GM13976 (cell line): ENCODE measurements at regions not wholly inside any gene's neighbourhood (a gene's known extent, or its start where the extent isn't known, plus 50 kb on each side); places are given as distances from the start of the nearest gene placed in this dataset.

Source experiments
- DNase-seq: peaks from one replicate; pipeline ENCODE4 v3.0.0; 2012; ENCODE audit warnings: low spot score
- CTCF ChIP-seq: IDR thresholded peaks from 2 replicates; pipeline ENCODE4 v1.5.1; 2012; ENCODE audit warnings: borderline replicate concordance, mild to moderate bottlenecking; ENCODE audit not compliant: insufficient read depth; ENCODE audit errors: extremely low read depth, missing control alignments, control extremely low read depth
- in situ Hi-C: fragments of 300-500 bp; cut with MboI; formaldehyde crosslinking; loops from one replicate; pipeline ENCODE4 v1.12.0; 2022; ENCODE audit warnings: low sequenced_read_pairs, mixed read lengths, inconsistent platforms; ENCODE audit not compliant: unreplicated experiment

DNA sequence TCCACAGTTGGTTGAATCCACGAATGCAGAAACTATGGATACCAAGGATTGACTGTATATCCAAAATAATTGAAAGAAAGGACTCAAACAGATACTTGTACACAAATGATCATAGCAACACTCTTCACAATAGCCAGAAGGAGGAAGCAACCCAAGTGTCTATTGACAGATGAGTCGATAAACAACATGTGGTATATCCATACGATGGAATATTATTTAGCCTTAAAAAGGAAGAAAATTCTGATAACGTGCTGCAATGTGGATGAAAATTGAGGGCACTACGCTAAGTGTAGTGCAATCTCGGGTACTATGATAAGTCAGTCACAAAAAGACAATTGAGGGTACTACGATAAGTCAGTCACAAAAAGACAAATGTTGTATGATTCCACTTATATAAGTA is 83.6 kb upstream of the CPEB4 start:
- DNase-seq = no peak
- TF ChIP-seq CTCF = no peak
- in situ Hi-C loops = no loop called here

DNA sequence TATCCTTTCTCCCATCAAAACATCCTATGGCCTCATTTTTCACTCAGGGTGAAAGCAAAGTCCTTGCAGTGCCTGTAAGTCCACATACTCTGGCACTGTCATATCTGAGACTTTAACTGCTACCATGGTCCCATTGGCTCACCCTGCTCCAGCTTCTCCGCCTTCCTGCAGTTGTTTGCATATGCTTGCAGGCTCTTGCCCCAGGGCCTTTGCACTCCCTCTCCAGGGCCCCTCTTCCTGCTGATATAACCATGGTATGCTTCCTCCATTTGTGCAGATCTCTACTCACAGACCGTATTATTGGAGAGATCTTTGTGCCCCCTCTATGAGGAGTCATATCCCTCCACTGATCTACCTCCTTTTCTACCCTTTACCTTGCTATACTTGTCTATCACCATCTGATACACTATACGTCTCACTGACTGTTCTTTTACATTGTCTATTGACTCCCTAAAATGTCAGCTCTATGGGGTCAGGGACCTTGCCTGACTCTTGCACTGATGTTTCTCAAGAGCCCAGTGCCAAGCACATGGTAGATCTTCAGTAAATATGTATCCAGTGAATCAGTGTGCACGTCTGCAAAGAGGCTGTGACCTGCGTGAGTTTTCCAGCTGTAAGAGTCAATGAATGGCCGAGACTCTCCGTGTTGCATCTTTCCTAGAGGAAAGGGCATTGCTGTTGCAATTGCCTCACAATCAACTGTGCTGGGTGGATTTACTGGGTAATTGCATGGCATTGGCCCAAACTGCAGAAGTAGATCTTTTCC is 81.7 kb upstream of the CPEB4 start:
- DNase-seq = no peak
- in situ Hi-C loops = no loop called here
- no peak for TF ChIP-seq CTCF

DNA sequence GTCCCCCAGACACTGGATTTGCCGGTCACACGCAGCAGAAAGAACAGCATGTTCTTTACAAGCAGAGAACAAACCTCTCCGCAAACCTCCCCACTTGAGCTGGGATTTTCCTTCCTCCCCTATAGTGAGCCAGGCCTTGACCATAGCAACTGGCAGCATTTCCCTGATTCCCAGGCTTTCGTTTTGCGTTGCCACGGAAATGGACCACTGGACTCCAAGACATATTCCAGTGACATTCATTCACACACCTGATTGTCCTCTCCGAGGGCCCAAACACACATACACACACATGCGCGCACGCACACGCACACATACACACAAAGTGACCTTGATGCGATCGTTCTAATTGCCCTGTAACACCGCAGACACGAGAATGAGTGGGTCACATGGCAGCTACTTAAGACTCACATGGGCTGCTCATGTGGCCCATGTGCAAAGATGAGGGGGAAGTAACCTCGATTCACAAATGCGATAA is 80.9 kb upstream of the CPEB4 start:
- DNase-seq = no peak
- in situ Hi-C loops = no loop called here
- no peak for TF ChIP-seq CTCF

DNA sequence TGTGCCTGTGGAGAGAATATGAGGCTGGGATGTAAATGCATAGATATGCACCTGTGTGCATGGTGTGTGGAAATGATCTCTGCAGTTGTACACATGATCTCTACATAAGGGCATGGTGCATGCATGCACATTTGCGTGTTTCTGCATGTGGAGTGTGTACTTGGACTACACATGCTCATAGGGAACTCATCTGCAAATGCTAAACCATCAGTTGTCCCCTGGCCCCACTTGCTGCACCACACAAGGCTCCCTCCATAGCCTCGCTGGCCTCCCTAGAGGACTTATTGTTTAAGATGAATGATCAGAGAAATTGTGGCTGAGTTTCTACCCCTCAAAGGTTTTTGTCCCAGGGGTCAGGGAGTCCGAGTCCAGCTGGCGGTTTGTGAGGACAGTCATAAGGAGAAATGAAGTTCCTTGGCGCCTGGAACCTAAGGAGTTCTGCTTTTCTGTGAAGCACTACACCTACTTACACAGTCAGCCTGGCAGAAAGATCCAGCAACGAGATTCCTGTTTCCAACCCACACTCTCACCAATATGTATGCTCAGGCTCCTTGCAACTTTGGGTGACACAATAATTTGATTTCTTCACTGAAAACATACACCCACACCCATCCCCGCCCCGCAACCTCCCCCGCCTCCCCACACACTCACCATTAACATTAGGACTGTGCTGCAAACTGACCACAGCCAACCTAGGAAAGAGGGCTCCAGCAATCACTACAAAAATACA is 79.9 kb upstream of the CPEB4 start:
- no peak for DNase-seq
- in situ Hi-C loops = no loop called here

GRCh38 chr5:173809014-173809413 is 79.1 kb upstream of the CPEB4 start:
- in situ Hi-C loops = no loop called here
- DNase-seq = no peak
- TF ChIP-seq CTCF = no peak

More for the DNA sequence above, 79.9 kb upstream of the CPEB4 start:
- TF ChIP-seq CTCF = no peak

- no peak for DNase-seq
- no peak for TF ChIP-seq CTCF
- in situ Hi-C loops = no loop called here
Measured at GRCh38 chr5:173812811-173813550, 75.2 kb upstream of the CPEB4 start.
